ENCODE measurements at regions not wholly inside any gene's neighbourhood (a gene's known extent, or its start where the extent isn't known, plus 50 kb on each side); places are given as distances from the start of the nearest gene placed in this dataset.

DNA sequence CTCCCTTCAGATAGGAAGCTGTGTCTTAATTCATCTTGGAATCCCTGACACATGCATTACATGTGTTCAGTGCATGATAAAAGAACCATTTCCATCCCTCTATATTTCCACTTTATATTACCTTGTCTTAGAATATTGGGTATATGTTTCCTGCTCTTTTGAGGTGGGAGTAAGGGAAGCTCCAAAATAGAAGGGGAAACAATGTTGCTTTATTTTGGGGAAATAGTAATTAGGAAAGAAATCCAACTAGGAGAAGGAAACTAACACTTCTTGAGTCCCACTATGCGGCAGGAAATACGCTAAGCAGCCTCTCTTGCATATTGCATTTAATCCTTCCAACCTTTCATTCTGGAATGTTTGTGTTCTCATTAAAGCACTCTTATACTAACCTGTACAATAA, 89.4 kb upstream of the VAV3 start:
- Histone ChIP-seq H2AFZ (ENCODE audit: control insufficient read depth, low read length) (no peak overlapping the region), H3K9me3 (ENCODE audit: control insufficient read depth, low read depth, low read length) (no peaks in the 10 kb centered on the region), H3K27me3 (ENCODE audit: control insufficient read depth, extremely low read depth, insufficient read depth, low read length) (no peaks in the 10 kb centered on the region), H3K27ac (ENCODE audit: control insufficient read depth, insufficient read depth, low read length) (no peak overlapping the region), H4K20me1 (ENCODE audit: control insufficient read depth, extremely low read depth, insufficient read depth, low read length) (no peaks in the 10 kb centered on the region), H3K4me2 (ENCODE audit: control insufficient read depth, extremely low read depth, insufficient read depth, low read depth, low read length) (no peak overlapping the region), H3K79me2 (ENCODE audit: control insufficient read depth, insufficient read depth, low read length) (no peaks in the 10 kb centered on the region), H3K9ac (ENCODE audit: control insufficient read depth, extremely low read depth, insufficient read depth, low read length) (no peak overlapping the region), H3K4me3 (ENCODE audit: control insufficient read depth in 2 of 3, extremely low read depth in 1 of 3, insufficient read depth in 2 of 3, low read depth in 1 of 3, low read length in 3 of 3) (no peak overlapping the region), H3K9me1 (ENCODE audit: control insufficient read depth, extremely low read depth, insufficient read depth, low read length) (no peaks in the 10 kb centered on the region), H3K36me3 (ENCODE audit: control insufficient read depth in 2 of 2, extremely low read depth in 1 of 2, insufficient read depth in 2 of 2, low read length in 2 of 2) (no peaks in the 10 kb centered on the region), H3K4me1 (ENCODE audit: control insufficient read depth, extremely low read depth, insufficient read depth, low read length) (peaks cover 12% of the 10 kb centered on the region)
- dilution Hi-C loops (cut with MboI; ENCODE audit: extremely low pct_ligation_motif_present, low sequenced_read_pairs), result no loop called here
- DNase-seq (ENCODE audit: low read depth, low spot score), result no peak
- no peak for FAIRE-seq
- TF ChIP-seq EZH2 (IDR thresholded peaks at IDR 0.05; ENCODE audit: low read length), result no peak
- TF ChIP-seq, protein P1, sequence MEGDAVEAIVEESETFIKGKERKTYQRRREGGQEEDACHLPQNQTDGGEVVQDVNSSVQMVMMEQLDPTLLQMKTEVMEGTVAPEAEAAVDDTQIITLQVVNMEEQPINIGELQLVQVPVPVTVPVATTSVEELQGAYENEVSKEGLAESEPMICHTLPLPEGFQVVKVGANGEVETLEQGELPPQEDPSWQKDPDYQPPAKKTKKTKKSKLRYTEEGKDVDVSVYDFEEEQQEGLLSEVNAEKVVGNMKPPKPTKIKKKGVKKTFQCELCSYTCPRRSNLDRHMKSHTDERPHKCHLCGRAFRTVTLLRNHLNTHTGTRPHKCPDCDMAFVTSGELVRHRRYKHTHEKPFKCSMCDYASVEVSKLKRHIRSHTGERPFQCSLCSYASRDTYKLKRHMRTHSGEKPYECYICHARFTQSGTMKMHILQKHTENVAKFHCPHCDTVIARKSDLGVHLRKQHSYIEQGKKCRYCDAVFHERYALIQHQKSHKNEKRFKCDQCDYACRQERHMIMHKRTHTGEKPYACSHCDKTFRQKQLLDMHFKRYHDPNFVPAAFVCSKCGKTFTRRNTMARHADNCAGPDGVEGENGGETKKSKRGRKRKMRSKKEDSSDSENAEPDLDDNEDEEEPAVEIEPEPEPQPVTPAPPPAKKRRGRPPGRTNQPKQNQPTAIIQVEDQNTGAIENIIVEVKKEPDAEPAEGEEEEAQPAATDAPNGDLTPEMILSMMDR (optimal IDR thresholded peaks at IDR 0.05 in 1 of 3, IDR thresholded peaks at IDR 0.05 in 1 of 3, conservative IDR thresholded peaks at IDR 0.05 in 1 of 3; ENCODE audit: extremely low read depth in 1 of 3, insufficient read depth in 2 of 3, low read length in 3 of 3), result no peak

DNA sequence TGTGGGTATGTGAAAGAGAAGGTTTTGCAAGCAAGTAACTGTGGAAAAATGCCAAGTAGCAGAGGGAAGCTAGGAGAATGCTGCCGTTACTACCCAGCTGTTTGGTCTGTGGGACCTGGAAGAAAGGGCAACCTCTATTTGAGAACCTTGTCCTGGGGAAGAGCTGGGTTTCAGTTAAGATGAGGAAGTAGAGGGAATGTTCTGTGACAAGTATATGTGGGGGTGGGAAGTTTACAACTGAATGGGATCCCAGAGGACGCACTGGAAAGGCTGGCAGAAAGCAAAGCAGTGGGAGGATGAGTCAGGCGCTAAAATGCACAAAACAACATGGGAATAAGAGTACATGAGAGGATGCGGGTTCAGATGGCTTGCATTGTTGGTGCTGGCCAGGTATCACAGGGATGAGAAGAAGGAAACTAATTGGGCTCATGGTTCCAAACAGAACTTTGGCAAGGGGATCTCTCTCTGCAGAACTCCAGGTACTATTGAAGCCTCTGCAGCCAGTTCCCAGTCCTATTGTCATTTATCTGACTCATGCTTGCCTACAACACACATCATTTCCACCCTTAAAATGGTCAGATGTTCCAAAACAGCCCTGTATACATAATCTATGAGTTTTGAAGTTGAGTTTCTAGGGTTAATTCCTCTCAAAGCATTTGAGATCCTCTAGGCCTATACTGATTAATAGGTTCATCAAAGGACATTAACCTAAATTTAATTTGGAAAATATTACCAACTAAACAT, 88.5 kb upstream of the VAV3 start:
- no peak for DNase-seq (ENCODE audit: low read depth, low spot score)
- FAIRE-seq, result no peak
- Histone ChIP-seq H3K9me1 (ENCODE audit: control insufficient read depth, extremely low read depth, insufficient read depth, low read length) (no peaks in the 10 kb centered on the region), H3K36me3 (ENCODE audit: control insufficient read depth in 2 of 2, extremely low read depth in 1 of 2, insufficient read depth in 2 of 2, low read length in 2 of 2) (no peaks in the 10 kb centered on the region), H3K79me2 (ENCODE audit: control insufficient read depth, insufficient read depth, low read length) (no peaks in the 10 kb centered on the region), H3K9ac (ENCODE audit: control insufficient read depth, extremely low read depth, insufficient read depth, low read length) (no peak overlapping the region), H4K20me1 (ENCODE audit: control insufficient read depth, extremely low read depth, insufficient read depth, low read length) (no peaks in the 10 kb centered on the region), H3K27ac (ENCODE audit: control insufficient read depth, insufficient read depth, low read length) (no peak overlapping the region), H2AFZ (ENCODE audit: control insufficient read depth, low read length) (no peak overlapping the region), H3K4me3 (ENCODE audit: control insufficient read depth in 2 of 3, extremely low read depth in 1 of 3, insufficient read depth in 2 of 3, low read depth in 1 of 3, low read length in 3 of 3) (no peak overlapping the region), H3K4me1 (ENCODE audit: control insufficient read depth, extremely low read depth, insufficient read depth, low read length) (peaks cover 12% of the 10 kb centered on the region), H3K27me3 (ENCODE audit: control insufficient read depth, extremely low read depth, insufficient read depth, low read length) (no peaks in the 10 kb centered on the region), H3K4me2 (ENCODE audit: control insufficient read depth, extremely low read depth, insufficient read depth, low read depth, low read length) (no peak overlapping the region), H3K9me3 (ENCODE audit: control insufficient read depth, low read depth, low read length) (no peaks in the 10 kb centered on the region)
- dilution Hi-C loops (cut with MboI; ENCODE audit: extremely low pct_ligation_motif_present, low sequenced_read_pairs), result no loop called here
- TF ChIP-seq EZH2 (IDR thresholded peaks at IDR 0.05; ENCODE audit: low read length), result no peak
- TF ChIP-seq, protein P1 (optimal IDR thresholded peaks at IDR 0.05 in 1 of 3, IDR thresholded peaks at IDR 0.05 in 1 of 3, conservative IDR thresholded peaks at IDR 0.05 in 1 of 3; ENCODE audit: extremely low read depth in 1 of 3, insufficient read depth in 2 of 3, low read length in 3 of 3), result no peak

Measured in keratinocyte (primary cell).